Vagina (tissue), 2 donors: ENCODE measurements at regions not wholly inside any gene's neighbourhood (a gene's known extent, or its start where the extent isn't known, plus 50 kb on each side); places are given as distances from the start of the nearest gene placed in this dataset.

Source experiments
- DNase-seq, 2 donors: peaks; one replicate each; pipeline ENCODE4 v3.0.0-alpha.2; 2017; ENCODE audit errors: extremely low spot score in 2 of 2
- H3K27ac ChIP-seq: fragments of 200-600 bp; sonication (generic); one replicate; pipeline ENCODE4 v1.5.1; 2019
- H3K27me3 ChIP-seq: fragments of 200-600 bp; sonication (generic); one replicate; pipeline ENCODE4 v1.5.1; 2019
- H3K36me3 ChIP-seq, 2 donors: fragments of 200-600 bp; sonication (generic); one replicate each; pipeline ENCODE4 v1.5.1; 2017 to 2019
- H3K4me1 ChIP-seq: fragments of 200-600 bp; sonication (generic); one replicate; pipeline ENCODE4 v1.5.1; 2019
- H3K4me3 ChIP-seq, 2 donors: fragments of 200-600 bp; sonication (generic); 1 replicate in 1 of 2; 2 replicates in 1 of 2; pipeline ENCODE4 v1.5.1; 2016 to 2019
- H3K9me3 ChIP-seq: fragments of 200-600 bp; sonication (generic); one replicate; pipeline ENCODE4 v1.5.1; 2019
- CTCF ChIP-seq, 3 experiments: fragments of 450-650 bp in 2 of 3; fragments of 200-600 bp in 1 of 3; sonication (generic) in 1 of 3; IDR thresholded peaks; one replicate each; pipeline ENCODE4 v1.5.1; 2017 to 2019; ENCODE audit warnings: antibody characterized with exemption in 3 of 3, mild to moderate bottlenecking in 2 of 3, moderate library complexity in 2 of 3
- POLR2A ChIP-seq, 2 donors: fragments of 450-650 bp; IDR thresholded peaks; one replicate each; pipeline ENCODE4 v1.6.1; 2017; ENCODE audit warnings: antibody characterized with exemption in 2 of 2, mild to moderate bottlenecking in 2 of 2, moderate library complexity in 2 of 2
- POLR2AphosphoS5 ChIP-seq, 2 donors: sonication (generic); formaldehyde crosslinking; IDR thresholded peaks; one replicate each; pipeline ENCODE4 v1.9.0; 2017; ENCODE audit warnings: antibody characterized with exemption in 2 of 2, mild to moderate bottlenecking in 2 of 2, low read depth in 1 of 2; ENCODE audit not compliant: insufficient read depth in 1 of 2
- intact Hi-C: fragments of 100-400 bp; cut with DNase I; formaldehyde crosslinking; loops from one replicate; pipeline ENCODE4 v1.15.1; 2023

GRCh38 chr1:196091397-196092135, 516.7 kb downstream of the KCNT2 start:
- no peak for DNase-seq
- Histone ChIP-seq H3K36me3 (no peaks in the 10 kb centered on the region), H3K4me3 (no peak overlapping the region), H3K9me3 (no peaks in the 10 kb centered on the region), H3K4me1 (no peaks in the 10 kb centered on the region), H3K27me3 (no peaks in the 10 kb centered on the region), H3K27ac (no peak overlapping the region)
- no peak for TF ChIP-seq POLR2A (IDR thresholded peaks at IDR 0.05)
- no peak for TF ChIP-seq CTCF (IDR thresholded peaks at IDR 0.05)
- no peak for TF ChIP-seq POLR2AphosphoS5 (IDR thresholded peaks at IDR 0.05; ENCODE audit: insufficient read depth in 1 of 2, low read depth in 1 of 2)
- intact Hi-C loops = no loop called here

- Histone ChIP-seq H3K4me3 (no peak overlapping the region), H3K27me3 (no peaks in the 10 kb centered on the region), H3K36me3 (no peaks in the 10 kb centered on the region), H3K9me3 (no peaks in the 10 kb centered on the region), H3K27ac (no peak overlapping the region), H3K4me1 (no peaks in the 10 kb centered on the region)
- no peak for DNase-seq
- TF ChIP-seq POLR2A (IDR thresholded peaks at IDR 0.05) (no peak), CTCF (IDR thresholded peaks at IDR 0.05) (no peak), POLR2AphosphoS5 (IDR thresholded peaks at IDR 0.05; ENCODE audit: insufficient read depth in 1 of 2, low read depth in 1 of 2) (no peak)
- intact Hi-C loops = no loop called here
Observed at GRCh38 chr1:196090226-196090625, 518.0 kb downstream of the KCNT2 start.

- DNase-seq = no peak
- no peaks in the 10 kb centered on the region for H3K36me3 ChIP-seq
- no peak overlapping the region for H3K27ac ChIP-seq
- no peaks in the 10 kb centered on the region for H3K9me3 ChIP-seq
- no peak for TF ChIP-seq POLR2A (IDR thresholded peaks at IDR 0.05)
- no peak for TF ChIP-seq POLR2AphosphoS5 (IDR thresholded peaks at IDR 0.05; ENCODE audit: insufficient read depth in 1 of 2, low read depth in 1 of 2)
- no peak for TF ChIP-seq CTCF (IDR thresholded peaks at IDR 0.05)
- no peak overlapping the region for H3K4me3 ChIP-seq
- H3K4me1 ChIP-seq = no peaks in the 10 kb centered on the region
- H3K27me3 ChIP-seq = no peaks in the 10 kb centered on the region
- intact Hi-C loops = no loop called here
Observed at GRCh38 chr1:196088541-196088940, 519.7 kb downstream of the KCNT2 start.

- H3K27me3 ChIP-seq = no peaks in the 10 kb centered on the region
- no peak for TF ChIP-seq CTCF (IDR thresholded peaks at IDR 0.05)
- TF ChIP-seq POLR2AphosphoS5 (IDR thresholded peaks at IDR 0.05; ENCODE audit: insufficient read depth in 1 of 2, low read depth in 1 of 2) = no peak
- TF ChIP-seq POLR2A (IDR thresholded peaks at IDR 0.05) = no peak
- no peak overlapping the region for H3K4me3 ChIP-seq
- no peak for DNase-seq
- no peaks in the 10 kb centered on the region for H3K36me3 ChIP-seq
- H3K4me1 ChIP-seq = no peaks in the 10 kb centered on the region
- intact Hi-C loops = no loop called here
- no peaks in the 10 kb centered on the region for H3K9me3 ChIP-seq
- no peak overlapping the region for H3K27ac ChIP-seq
Observed at GRCh38 chr1:196078691-196079090, 529.5 kb downstream of the KCNT2 start.

- H3K4me1 ChIP-seq = no peaks in the 10 kb centered on the region
- DNase-seq = no peak
- H3K4me3 ChIP-seq = no peak overlapping the region
- H3K27me3 ChIP-seq = no peaks in the 10 kb centered on the region
- intact Hi-C loops = no loop called here
- H3K27ac ChIP-seq = no peak overlapping the region
- H3K36me3 ChIP-seq = no peaks in the 10 kb centered on the region
- TF ChIP-seq CTCF (IDR thresholded peaks at IDR 0.05) (no peak), POLR2A (IDR thresholded peaks at IDR 0.05) (no peak)
- H3K9me3 ChIP-seq = no peaks in the 10 kb centered on the region
Observed at GRCh38 chr1:196075621-196076020, 532.6 kb downstream of the KCNT2 start.
